ENCODE measurements at regions not wholly inside any gene's neighbourhood (a gene's known extent, or its start where the extent isn't known, plus 50 kb on each side); places are given as distances from the start of the nearest gene placed in this dataset.

DNA sequence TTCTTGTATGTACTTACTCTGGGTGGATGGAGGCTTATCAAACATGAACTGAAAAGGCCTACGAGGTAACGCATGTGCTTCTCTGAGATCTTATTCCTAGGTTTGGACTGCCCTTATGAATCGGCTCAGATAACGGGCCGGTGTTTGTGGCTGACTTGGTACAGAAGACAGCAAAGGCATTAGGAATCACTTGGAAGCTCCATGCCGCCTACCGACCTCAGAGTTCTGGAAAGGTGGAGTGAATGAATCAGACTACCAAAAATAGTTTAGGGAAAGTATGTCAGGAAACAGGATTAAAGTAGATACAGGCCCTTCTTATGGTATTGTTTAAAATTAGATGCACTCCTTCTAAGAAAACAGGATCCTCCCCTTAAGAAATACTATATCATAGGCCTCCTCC lies 172.4 kb upstream of the PCDH9 start:
- TF ChIP-seq, protein P1, sequence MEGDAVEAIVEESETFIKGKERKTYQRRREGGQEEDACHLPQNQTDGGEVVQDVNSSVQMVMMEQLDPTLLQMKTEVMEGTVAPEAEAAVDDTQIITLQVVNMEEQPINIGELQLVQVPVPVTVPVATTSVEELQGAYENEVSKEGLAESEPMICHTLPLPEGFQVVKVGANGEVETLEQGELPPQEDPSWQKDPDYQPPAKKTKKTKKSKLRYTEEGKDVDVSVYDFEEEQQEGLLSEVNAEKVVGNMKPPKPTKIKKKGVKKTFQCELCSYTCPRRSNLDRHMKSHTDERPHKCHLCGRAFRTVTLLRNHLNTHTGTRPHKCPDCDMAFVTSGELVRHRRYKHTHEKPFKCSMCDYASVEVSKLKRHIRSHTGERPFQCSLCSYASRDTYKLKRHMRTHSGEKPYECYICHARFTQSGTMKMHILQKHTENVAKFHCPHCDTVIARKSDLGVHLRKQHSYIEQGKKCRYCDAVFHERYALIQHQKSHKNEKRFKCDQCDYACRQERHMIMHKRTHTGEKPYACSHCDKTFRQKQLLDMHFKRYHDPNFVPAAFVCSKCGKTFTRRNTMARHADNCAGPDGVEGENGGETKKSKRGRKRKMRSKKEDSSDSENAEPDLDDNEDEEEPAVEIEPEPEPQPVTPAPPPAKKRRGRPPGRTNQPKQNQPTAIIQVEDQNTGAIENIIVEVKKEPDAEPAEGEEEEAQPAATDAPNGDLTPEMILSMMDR (tag by site-specific recombination; IDR thresholded peaks at IDR 0.05), result no peak
- TF ChIP-seq ZNF830 (tag by site-specific recombination; IDR thresholded peaks at IDR 0.05; ENCODE audit: low read depth) (no peak), ZNF138 (tag by site-specific recombination; IDR thresholded peaks at IDR 0.05; ENCODE audit: borderline replicate concordance) (no peak), ZBTB20 (tag by site-specific recombination; IDR thresholded peaks at IDR 0.05) (no peak), KLF8 (tag by site-specific recombination; IDR thresholded peaks at IDR 0.05) (no peak), ZNF341 (tag by site-specific recombination; IDR thresholded peaks at IDR 0.05; ENCODE audit: low read depth) (no peak), ZNF239 (tag by site-specific recombination; IDR thresholded peaks at IDR 0.05) (no peak), ZIC2 (tag by site-specific recombination; IDR thresholded peaks at IDR 0.05) (no peak), ZNF747 (tag by site-specific recombination; IDR thresholded peaks at IDR 0.05) (no peak)
- TF ChIP-seq, protein P2, sequence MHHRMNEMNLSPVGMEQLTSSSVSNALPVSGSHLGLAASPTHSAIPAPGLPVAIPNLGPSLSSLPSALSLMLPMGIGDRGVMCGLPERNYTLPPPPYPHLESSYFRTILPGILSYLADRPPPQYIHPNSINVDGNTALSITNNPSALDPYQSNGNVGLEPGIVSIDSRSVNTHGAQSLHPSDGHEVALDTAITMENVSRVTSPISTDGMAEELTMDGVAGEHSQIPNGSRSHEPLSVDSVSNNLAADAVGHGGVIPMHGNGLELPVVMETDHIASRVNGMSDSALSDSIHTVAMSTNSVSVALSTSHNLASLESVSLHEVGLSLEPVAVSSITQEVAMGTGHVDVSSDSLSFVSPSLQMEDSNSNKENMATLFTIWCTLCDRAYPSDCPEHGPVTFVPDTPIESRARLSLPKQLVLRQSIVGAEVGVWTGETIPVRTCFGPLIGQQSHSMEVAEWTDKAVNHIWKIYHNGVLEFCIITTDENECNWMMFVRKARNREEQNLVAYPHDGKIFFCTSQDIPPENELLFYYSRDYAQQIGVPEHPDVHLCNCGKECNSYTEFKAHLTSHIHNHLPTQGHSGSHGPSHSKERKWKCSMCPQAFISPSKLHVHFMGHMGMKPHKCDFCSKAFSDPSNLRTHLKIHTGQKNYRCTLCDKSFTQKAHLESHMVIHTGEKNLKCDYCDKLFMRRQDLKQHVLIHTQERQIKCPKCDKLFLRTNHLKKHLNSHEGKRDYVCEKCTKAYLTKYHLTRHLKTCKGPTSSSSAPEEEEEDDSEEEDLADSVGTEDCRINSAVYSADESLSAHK (tag by site-specific recombination; IDR thresholded peaks at IDR 0.05), result no peak
